ENCODE measurements at regions not wholly inside any gene's neighbourhood (a gene's known extent, or its start where the extent isn't known, plus 50 kb on each side); places are given as distances from the start of the nearest gene placed in this dataset.

GRCh38 chr11:112731538-112731937 lies 229.7 kb upstream of the NCAM1 start:
- DNase-seq (ENCODE audit: low read depth in 2 of 2, low spot score in 1 of 2), result no peak

GRCh38 chr11:112732031-112732430 lies 229.2 kb upstream of the NCAM1 start:
- no peak for DNase-seq (ENCODE audit: low read depth in 2 of 2, low spot score in 1 of 2)

GRCh38 chr11:112734207-112734606 lies 227.0 kb upstream of the NCAM1 start:
- no peak for DNase-seq (ENCODE audit: low read depth in 2 of 2, low spot score in 1 of 2)

- no peak for DNase-seq (ENCODE audit: low read depth in 2 of 2, low spot score in 1 of 2)
Observed at GRCh38 chr11:112735470-112735869, 225.8 kb upstream of the NCAM1 start.

- no peak for DNase-seq (ENCODE audit: low read depth in 2 of 2, low spot score in 1 of 2)
Observed at GRCh38 chr11:112744041-112744440, 217.2 kb upstream of the NCAM1 start.

GRCh38 chr11:112745973-112746372 lies 215.2 kb upstream of the NCAM1 start:
- DNase-seq (ENCODE audit: low read depth in 2 of 2, low spot score in 1 of 2), result no peak

GRCh38 chr11:112748252-112748651 lies 213.0 kb upstream of the NCAM1 start:
- DNase-seq (ENCODE audit: low read depth in 2 of 2, low spot score in 1 of 2), result no peak

- no peak for DNase-seq (ENCODE audit: low read depth in 2 of 2, low spot score in 1 of 2)
Observed at GRCh38 chr11:112748713-112749543, 212.3 kb upstream of the NCAM1 start.

- no peak for DNase-seq (ENCODE audit: low read depth in 2 of 2, low spot score in 1 of 2)
Observed at GRCh38 chr11:112751329-112751728, 209.9 kb upstream of the NCAM1 start.

GRCh38 chr11:112751772-112752171 lies 209.4 kb upstream of the NCAM1 start:
- no peak for DNase-seq (ENCODE audit: low read depth in 2 of 2, low spot score in 1 of 2)

GRCh38 chr11:112752563-112752962 lies 208.7 kb upstream of the NCAM1 start:
- no peak for DNase-seq (ENCODE audit: low read depth in 2 of 2, low spot score in 1 of 2)

GRCh38 chr11:112753706-112754105 lies 207.5 kb upstream of the NCAM1 start:
- no peak for DNase-seq (ENCODE audit: low read depth in 2 of 2, low spot score in 1 of 2)

- no peak for DNase-seq (ENCODE audit: low read depth in 2 of 2, low spot score in 1 of 2)
Observed at GRCh38 chr11:112759418-112759817, 201.8 kb upstream of the NCAM1 start.

- DNase-seq (ENCODE audit: low read depth in 2 of 2, low spot score in 1 of 2), result no peak
Observed at GRCh38 chr11:112760396-112761059, 200.7 kb upstream of the NCAM1 start.

- DNase-seq (ENCODE audit: low read depth in 2 of 2, low spot score in 1 of 2), result no peak
Observed at GRCh38 chr11:112761911-112762706, 199.1 kb upstream of the NCAM1 start.

- DNase-seq (ENCODE audit: low read depth in 2 of 2, low spot score in 1 of 2), result no peak
Observed at GRCh38 chr11:112762707-112763090, 198.5 kb upstream of the NCAM1 start.

GRCh38 chr11:112765337-112765736 lies 195.9 kb upstream of the NCAM1 start:
- DNase-seq (ENCODE audit: low read depth in 2 of 2, low spot score in 1 of 2), result no peak

- no peak for DNase-seq (ENCODE audit: low read depth in 2 of 2, low spot score in 1 of 2)
Observed at GRCh38 chr11:112769170-112769569, 192.1 kb upstream of the NCAM1 start.

GRCh38 chr11:112769584-112769983 lies 191.6 kb upstream of the NCAM1 start:
- DNase-seq (ENCODE audit: low read depth in 2 of 2, low spot score in 1 of 2), result no peak

GRCh38 chr11:112770033-112770432 lies 191.2 kb upstream of the NCAM1 start:
- DNase-seq (ENCODE audit: low read depth in 2 of 2, low spot score in 1 of 2), result no peak

- DNase-seq (ENCODE audit: low read depth in 2 of 2, low spot score in 1 of 2), result no peak
Observed at GRCh38 chr11:112770487-112770886, 190.7 kb upstream of the NCAM1 start.

GRCh38 chr11:112771851-112772250 lies 189.4 kb upstream of the NCAM1 start:
- no peak for DNase-seq (ENCODE audit: low read depth in 2 of 2, low spot score in 1 of 2)

All from stimulated activated CD8-positive, alpha-beta memory T cell treated with anti-CD3 and anti-CD28 coated beads, Interleukin-4, amount 100 ng/mL, for 1 hour (primary cell).